ENCODE measurements at regions not wholly inside any gene's neighbourhood (a gene's known extent, or its start where the extent isn't known, plus 50 kb on each side); places are given as distances from the start of the nearest gene placed in this dataset.

DNA sequence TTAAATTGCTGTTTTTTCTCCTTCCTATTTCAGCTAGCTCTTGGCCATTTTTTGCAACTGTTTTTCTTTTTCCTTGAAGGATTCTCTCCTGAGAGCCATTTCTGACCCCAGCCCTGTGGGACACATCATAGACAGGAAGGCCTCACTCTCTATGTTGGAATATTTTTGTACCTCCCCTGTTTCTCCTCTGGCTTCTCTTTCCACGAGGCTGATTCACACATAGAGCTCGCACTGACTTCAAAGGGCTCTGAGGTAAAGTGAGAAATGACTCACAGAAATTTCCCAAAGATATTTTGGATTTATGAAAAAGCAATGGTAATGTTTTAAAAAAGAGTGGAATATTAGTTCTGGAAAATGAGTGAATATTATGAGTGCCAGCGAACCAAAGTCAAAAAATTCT, 181.7 kb upstream of the IGFBP7 start:
- no peak for DNase-seq

DNA sequence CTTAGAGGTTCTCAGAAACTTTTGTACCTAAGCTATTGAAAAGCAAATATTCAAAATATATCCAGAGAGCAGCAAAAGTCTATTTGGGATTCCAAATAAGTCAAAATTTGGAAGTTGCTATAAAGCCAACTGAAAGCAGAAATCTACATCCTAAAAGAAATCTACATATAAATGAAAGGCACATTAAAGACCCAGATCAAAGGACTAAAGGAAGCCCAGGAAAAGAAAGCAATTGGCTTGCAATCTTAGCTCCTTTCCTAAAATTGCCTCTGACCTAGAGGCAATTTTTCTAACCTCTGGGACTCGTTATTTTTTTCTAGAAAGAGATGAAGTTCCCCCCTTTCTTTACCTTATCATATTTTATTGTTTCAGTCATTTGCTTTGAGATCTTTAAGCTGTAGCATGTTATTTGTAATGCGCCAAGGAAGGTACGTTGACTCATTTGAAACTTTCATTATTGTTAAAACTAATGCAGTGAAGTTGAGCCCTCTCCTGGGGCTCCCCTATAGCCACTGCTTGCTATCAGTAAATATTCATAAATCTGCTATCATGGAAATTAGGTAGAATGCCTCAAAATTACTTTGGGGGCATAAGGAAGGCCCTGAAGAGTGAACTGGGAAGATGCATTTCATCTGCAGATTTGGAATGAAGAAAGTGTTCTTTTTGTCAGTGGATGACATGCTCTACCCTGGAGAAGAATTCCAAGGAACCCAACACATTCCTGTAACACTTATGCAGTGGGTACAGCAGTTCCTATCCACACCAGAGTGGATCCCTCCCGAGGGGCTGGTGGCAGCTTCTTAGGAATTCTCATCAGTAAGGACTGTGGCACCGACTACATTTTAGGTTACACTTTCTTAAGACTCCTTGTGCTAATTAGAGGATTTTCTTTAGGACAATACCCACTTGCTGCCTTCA, 177.8 kb upstream of the IGFBP7 start:
- no peak for DNase-seq

DNA sequence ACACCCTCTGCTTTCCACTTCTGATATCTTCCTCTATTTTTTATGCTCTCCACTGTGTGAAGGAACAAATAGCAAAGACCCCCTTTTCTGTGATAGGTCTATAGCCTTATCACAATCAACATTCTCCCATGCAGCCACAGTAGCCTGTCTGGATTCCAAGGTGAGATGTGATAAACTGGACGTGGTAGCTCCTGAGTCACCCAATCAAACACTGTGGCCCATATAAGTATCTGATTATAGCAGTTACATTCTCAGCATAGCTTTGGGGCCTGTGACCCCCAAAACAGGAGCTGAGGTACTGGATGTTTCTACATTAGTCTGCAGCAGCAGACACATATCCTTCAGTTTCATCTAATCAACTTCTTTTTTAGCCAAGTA, 172.7 kb upstream of the IGFBP7 start:
- no peak for DNase-seq

DNA sequence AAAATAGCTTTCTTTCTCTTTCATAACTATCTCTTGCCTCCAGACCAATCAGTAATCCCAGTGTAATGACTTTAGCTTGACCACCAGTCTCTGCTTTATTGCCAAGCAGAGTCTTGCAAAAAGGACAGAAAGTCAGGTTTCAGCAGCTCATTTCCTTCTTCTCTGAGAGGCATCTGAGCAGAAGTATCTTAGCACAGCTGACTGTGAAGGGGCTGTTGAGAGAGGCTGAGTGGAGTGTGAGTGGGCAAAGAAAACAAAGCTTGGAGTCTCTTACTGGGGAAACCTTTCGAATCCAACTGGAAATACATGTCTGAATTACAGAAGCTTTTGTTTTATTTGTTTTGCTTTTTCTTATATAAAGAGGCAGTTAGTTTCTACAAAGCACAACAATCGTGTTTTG, 170.3 kb upstream of the IGFBP7 start:
- no peak for DNase-seq

DNA sequence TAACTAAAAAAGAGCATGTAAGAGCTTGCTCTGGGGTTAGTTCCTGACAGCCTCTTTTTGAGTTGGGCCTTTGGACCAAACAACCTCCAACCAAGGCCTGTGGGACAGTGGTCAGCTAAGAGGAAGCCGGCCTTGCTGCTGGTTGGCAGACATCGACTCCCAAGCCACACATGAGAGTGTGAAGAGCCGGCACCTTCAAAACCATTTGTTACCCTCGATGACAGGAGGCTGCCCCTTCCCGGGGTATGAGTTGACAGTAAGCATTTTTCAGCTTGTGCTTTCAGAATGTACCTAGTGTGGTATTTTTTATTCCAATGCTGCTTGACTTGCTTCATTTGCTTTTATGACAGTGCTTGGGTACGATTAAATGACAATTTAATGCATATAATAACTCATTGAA, 168.6 kb upstream of the IGFBP7 start:
- no peak for DNase-seq

DNA sequence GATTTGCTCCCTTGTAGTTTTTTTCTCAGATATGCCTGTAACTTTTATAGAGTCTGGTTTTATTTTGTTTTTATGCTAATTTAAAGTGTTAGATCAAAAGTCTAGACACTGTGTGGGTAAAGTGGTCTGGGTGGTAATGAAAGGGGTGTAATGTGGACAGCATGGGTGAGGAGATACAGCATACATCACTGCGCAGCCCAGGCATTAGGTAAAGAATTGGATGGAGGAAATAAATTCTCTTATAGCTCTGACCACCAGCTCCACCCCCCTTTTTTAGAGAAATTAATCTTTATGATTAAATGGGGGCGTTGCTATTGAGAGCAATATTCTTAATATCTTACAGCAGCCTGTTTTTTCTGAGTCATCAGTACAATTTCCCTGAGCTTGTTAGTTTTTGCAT, 163.9 kb upstream of the IGFBP7 start:
- DNase-seq = no peak

DNA sequence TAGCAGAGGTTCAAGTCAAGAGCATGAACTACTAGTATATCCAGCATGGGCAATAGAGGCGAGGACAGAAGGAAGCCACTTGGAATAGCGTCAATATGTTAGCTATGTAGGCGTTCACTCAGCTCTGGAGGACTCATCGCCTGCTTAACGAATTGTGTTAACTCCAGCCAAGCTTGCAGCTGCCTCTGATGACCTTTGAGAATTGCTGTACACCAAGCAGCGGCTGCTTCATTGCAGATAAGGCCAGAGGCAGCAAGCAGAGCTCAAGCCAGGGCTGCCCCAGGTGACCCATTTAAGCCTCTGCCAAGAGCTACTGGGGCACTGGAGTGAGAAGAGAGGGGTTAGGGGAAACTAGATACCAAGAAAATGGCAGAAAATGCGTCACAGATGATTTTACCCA, 160.2 kb upstream of the IGFBP7 start:
- DNase-seq = no peak

DNA sequence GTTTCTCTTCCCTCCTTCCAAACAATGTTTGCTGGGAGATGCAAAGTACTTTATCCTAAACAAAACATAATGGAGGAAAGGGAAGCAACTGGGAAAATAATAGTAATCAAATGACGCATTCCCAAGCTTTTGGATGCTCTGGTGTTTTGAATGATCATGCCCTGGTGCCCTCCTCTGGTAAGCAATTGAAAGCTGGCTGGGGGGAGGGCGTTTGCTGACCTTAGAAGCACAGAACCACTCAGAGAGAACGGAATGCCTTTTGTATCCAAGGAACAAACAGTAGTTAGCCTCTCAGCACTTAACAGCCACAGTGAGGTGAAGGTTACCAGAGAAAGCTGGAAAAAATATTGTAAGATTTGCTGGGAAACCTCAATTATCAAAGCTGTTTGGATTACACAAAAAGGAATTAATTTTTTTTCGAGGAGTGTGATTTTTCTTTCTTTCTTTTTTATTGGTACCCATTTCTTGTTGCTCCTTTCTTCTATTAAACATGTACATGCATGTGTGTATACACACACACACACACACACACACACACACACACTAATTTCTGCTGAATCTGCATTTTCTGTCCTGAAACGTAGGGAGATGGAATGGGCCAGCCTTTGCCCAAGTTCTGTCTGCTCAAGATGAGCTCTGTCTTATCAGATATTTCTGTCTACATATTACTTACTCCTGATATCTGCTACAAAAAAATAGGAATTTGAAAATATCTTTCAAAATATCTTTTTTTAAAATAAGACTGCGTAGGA, 155.8 kb upstream of the IGFBP7 start:
- DNase-seq = no peak

DNA sequence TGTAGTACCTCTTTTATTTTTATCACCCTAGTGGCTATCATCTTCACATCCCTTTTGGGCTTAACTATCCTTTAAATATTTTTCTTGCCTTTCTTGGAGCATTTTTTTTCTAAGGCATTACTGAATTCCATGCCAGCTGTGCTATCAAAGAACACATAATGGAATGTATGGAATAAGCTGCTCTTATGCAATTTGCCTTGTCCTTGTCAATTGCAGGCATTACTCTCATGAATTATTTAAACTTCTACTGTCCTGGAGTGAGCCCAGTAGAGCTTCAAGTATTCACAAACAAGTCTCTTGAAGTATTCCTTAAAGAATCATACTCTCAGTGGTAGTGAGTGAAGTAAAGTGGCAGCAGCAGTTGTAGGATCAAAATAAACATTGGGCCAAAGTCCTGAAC, 144.6 kb upstream of the IGFBP7 start:
- DNase-seq = no peak

DNA sequence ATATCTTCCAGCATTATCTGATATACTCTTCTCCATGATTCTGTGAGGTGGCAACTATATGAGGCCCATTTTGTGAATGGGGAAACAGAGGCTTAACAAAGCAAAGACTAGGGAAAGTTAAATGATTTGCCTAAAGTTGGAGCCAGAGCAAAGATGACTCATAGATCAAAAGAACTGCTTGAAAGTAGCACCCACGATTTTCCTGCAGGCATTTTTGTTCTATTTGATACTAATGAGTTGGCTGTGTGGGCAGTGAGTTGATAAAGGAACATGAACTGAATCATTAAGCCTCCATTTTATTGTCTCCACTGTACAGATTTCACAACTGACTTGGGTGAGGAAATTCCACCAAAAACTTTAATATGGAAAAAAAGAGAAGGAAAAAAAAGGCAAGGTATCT, 138.9 kb upstream of the IGFBP7 start:
- DNase-seq = no peak

DNA sequence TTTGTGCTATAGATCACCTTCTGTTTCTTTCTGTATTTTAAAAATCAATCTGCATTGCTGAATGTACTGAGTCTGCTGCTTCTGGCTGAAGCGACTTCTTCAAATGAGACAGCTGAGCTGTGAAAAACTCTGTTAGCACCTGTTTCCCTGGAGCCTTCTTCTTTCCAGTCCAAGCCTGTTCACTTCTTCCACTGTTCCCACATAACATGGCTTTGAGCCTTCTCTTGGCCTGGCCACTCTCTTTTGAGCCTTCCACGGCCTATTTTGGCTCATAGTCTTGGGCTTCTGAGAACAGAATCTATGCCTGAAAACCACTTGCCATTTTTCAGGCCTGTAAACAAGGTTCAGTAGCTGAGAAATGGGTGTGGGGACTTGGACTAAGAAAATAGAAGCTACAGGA, 132.9 kb upstream of the IGFBP7 start:
- no peak for DNase-seq

DNA sequence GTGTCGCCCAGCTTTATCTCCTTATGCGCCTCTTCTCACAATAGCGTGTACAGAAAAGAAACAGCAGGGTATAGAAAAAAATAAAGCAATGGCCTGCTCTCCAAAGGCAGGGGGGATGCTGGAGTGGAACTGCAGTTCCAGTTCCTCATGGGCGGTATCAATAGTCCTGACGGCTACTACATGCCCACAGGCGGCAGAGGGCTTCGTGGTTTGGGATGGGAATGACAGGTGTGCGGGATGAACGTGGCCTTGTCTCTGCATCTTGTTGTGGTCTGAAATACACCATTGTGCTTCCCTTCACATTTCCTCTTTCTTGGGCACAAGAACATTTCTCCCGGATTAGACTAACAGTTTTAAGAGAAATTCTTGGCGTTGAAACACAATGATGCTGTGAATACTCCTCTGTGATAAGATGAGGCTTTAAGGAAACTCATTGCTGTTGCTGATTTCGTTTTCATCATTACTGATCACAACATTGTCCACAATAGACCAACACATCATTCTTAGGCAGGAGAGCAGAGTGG, 124.1 kb upstream of the IGFBP7 start:
- no peak for DNase-seq

DNA sequence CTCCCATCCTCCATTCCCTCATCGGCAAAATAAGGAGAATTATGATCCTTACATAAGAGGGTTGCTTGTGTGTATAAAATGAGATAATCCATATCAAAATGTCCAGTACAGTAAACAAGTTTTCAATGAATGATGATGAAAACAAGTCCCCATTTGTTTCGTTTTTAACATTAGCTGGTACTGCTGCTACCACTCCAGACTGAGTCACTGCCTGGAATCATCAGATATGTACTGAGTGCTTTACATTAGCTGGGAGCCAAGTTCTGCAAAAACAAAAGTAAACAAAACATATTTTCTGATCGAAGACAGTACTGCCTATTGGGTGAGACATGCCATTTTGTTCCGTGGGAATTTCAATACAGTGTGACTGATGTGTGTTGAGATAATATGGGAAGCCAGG, 123.2 kb upstream of the IGFBP7 start:
- no peak for DNase-seq

DNA sequence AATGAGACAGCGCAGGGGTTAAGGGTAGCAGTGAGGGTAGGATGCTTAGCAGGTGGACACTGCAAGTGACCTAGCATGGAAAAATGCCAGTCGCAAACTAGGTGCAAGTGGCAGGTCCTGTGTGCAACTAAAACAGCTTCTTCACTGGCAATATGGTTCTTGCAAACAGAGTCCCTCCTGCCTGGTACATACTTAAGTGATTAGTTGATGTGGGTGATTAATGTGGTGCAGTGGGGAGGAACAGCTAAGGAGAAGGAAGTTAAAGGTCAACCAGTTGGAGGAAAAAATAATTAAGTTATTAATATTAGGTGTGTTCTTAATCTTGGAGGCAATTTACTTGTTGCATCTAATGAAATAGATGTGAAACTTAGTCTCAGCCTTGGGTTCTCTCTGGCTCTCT, 121.6 kb upstream of the IGFBP7 start:
- DNase-seq = no peak

DNA sequence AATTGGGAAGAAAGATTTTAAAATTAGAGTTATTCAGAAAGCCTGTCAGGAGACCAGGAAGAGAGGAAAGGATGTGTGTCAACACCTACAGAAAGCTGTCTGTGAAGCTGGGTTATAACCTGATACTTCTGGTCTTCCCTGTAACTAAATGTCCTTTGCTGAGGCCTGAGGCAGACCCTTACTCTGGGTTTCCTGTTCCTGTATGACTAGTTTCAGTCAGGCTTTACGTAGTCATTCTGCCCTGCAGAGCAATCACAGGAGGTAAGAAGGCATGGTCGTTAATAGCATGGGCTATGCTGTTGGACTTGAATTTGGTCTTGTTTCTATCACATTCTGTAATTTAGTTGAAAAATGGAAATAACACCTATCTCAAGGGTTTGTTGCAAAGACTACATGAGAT, 110.5 kb upstream of the IGFBP7 start:
- no peak for DNase-seq

DNA sequence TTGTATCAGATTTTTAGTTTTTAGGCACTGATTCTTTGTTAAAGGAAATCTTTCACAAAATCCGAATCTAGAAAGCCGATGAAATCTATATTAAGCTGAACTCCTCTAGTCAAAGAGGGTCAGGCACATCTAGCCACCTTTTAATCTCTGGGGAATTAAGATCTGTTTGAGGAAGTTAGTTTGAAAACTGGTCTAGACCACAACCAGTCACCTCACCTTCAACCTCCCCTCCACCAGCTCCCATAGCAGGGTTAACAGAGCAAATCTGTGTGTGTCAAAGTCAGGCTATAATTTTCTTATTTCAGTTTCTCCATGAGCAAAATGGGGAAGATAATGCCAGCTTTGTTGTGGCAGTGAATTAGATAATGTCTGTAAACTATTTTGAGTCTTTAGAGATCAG, 110.0 kb upstream of the IGFBP7 start:
- no peak for DNase-seq

DNA sequence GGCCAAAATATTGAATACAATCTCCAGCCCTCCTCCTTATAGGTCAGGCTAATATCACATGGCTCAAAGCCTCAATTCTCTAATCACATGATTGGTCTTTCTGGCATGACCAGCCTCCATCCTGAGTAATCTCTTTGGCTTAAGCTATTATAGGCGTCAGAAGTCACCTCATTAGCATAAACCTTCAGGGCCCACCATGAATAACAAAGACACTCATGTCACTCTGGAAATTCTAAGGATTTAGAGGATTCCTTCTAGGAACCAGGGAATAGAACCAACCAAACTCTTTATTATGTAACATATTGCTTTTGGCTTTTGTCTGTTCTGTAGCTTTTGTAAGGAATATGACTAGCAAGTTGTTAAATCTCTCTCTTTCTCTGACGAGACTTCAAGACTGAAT, 109.2 kb upstream of the IGFBP7 start:
- no peak for DNase-seq

DNA sequence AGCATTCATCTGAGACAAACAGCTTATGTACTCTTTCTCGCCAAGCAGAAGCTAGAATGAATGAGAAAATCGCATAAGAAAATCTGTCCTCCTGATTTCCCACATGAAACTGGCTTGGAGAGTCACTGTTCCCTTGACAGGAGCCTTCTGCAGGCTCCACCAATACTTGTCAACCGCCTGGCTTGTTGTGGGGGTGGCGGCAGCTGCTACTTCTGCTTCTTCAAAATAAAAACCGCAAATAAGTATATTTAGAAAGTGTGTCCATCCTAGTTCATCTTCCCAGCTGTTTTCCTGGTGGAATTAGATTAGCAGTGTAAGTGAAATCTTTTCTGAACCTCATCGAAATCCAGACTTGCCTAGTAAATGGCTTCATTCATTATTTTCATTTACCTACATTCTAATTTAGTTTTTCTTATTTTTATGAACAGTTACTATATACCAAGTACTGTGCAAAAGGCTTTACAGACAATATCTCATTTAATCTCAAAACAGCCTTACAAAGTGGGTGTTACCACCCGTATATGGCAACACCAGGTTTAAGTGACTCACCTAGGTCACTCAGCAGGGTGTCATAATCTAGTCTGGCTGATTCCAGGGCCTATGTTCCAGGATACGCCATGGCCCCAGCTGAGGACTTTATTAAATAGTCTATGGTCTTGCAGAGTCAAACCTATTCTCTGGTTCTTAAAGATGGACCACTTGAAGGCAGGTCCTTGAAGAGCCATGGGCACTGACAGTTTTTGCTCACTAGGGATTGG, 104.6 kb upstream of the IGFBP7 start:
- DNase-seq = no peak

DNA sequence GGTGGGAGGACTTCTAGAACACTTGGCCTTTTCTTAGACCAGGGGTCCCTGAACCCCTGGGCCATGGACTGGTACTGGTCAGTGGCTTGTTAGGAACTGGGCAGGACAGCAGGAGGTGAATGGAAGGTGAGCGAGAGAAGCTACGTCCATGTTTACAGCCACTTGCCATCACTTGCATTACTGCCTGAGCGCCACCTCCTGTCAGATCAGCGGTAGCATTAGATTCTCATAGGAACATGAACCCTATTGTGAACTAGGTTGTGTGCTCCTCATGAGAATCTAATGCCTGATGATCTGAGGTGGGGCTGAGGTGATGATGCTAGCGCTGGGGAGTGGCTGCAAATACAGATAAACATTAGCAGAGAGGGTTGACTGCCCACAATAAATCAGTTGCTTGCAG, 100.9 kb upstream of the IGFBP7 start:
- no peak for DNase-seq

DNA sequence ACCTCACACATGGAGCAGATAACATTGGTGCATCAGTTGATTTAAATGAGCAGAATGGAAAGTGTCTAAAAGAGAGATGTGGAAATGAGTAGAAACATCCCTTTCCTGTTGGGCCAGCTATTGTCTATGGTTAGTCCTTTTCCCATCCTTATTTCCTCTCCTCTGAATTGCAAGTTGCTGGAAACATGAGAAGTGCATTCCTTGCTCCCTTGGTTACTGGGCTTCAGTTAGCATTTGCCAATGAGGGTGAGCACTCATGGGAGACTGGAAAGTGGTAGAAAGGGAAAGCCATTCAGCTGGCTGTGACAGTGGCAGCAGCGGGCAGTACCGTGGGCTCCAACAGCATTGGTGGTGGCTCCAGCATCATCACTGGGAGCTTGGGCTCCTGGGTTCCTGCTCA, 96.0 kb upstream of the IGFBP7 start:
- no peak for DNase-seq

DNA sequence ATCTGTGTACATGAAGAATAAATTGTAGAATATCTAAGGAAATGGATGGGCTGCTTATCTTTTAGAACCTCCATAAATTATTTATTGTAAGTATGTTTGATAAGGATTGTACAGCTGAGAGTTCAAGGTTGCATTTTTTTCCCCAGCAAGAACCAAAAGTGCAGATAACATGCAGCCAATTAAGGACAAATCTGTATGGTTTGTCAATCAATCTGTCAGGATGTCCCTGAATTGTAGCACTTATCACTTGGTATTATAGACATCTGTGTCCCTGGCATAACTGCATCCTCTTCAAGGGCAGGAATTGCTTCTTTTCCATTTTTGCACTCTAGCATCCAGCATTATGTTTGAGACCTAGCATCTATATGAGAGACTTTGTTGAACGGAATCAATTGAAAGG, 95.4 kb upstream of the IGFBP7 start:
- DNase-seq = no peak

DNA sequence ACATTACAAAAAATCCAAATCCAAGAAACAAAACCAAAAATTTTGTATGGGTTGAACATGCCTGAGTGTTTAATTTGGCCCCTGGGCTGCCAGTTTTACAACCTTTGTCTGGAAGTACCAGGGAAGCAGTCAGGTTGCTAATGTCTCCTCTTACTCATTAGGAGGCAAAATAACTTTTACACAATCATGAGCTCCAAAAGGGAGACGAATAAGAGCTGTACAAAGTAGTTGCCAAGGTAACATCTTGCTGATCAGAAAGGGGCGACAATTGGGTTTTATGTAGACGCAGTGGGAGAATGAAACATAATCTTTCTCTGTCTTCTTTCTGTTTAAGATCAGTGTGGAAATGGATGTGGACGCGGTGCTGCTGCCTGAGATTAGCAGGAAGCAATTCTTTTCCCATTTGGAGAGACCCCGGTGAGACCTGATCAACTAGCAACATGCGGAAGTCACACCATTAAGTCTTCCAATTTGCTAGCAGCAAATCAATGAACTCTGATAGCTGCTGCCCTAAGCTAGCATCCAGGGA, 90.7 kb upstream of the IGFBP7 start:
- DNase-seq = no peak

DNA sequence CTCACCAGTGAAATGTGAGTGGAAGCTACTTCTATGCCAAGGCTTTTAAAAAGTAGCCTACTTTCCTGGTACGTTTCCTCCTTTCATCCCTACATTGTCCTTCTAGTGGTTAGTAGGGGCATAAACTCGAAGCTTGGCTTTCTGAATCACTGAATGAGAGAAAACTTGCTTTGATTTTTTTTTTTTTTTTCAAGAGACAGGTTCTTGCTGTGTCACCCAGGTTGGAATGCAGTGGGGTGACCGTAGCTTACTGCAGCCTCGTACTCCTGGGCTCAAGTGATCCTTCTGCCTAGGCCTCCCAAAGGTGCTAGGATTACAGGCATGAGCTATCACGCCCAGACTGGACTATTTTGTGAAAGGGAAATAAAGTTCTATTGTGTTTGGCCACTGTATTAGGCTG, 89.1 kb upstream of the IGFBP7 start:
- DNase-seq = no peak
